Central memory CD4-positive, alpha-beta T cell (primary cell): ENCODE measurements at regions not wholly inside any gene's neighbourhood (a gene's known extent, or its start where the extent isn't known, plus 50 kb on each side); places are given as distances from the start of the nearest gene placed in this dataset.

Experiments
- DNase-seq: peaks from one replicate; pipeline ENCODE4 v3.0.0; 2022

DNA sequence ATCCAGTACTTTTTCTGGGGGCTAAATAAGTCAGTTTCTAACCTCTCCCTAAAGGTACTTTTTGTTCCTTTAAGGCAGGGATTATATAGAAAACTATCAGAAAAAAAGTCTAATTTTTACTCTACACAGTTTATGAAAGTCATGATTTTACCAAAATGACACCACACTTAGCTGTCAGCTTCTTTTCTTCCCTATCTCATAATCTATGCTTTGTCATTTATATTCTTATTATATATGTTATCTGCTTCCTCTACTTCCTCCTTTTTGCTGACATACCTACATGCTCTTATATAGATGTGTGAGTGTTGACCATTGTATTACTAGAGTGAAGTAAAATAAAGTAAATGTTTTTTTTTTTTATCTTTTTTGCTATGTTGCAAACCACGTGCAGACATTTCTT lies 203.9 kb upstream of the CHRM2 start:
- DNase-seq = no peak

DNA sequence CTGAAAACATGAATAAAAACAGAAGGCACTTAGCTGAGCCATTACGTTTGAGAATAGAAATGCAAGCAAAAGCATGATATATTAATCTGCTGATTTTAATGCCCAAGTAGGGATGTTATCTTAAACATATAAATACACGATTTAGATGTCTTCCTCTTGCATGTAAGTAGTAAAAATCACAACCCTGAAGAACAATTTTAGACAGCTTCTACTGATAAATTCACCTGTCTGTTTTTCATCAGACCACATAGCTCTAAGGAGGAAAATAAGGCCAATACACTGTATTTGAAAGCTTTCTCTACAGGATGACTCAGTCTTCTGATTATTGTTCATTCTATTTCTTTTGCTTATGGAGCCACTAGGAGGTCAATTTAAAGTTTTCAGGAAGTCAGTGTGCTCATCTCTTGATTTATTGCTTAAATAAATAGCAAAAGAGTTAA lies 210.9 kb upstream of the CHRM2 start:
- no peak for DNase-seq

- DNase-seq = no peak
Measured at GRCh38 chr7:136656516-136656915, 211.9 kb upstream of the CHRM2 start.

GRCh38 chr7:136655414-136655813 lies 213.0 kb upstream of the CHRM2 start:
- DNase-seq = no peak

DNA sequence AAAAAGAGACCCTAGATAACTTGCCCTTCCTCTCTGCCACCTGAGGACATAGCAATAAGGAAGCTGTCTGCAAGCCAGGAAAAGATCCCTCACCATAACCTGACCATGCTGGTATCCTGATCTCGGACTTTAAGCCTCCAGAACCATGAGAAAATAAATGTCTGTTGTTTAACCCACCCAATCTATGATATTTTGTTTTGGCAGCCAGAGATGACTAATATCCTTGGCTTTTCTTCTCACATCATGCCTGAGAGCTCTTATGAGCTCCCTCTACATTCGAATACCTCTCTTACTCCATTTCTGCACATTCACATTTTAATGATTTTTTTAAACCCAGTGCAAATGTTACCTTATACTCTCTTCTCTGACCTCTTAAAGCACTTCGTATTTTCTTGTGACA lies 214.0 kb upstream of the CHRM2 start:
- no peak for DNase-seq

- DNase-seq = no peak
Measured at GRCh38 chr7:136652635-136653370, 215.6 kb upstream of the CHRM2 start.

- no peak for DNase-seq
Measured at GRCh38 chr7:136640977-136641376, 227.5 kb upstream of the CHRM2 start.

DNA sequence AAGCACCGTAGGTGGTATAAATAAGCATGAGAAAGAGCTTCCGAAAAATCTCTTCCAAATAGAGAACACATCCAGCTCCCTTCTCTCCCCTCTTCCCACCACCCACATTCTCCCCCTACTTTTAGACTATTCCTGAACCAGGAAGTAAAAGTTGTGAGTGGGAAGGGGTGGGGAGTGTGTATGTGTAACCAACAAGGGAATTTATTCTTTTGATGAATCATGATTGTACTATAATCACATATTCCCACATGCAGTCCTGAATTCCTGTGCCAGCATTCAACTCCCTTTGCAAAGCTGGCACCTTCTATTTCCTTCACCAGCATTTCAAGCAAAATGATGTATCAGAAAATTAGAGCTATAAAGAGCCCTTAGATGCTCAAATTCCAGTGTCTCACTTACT lies 230.6 kb upstream of the CHRM2 start:
- no peak for DNase-seq

DNA sequence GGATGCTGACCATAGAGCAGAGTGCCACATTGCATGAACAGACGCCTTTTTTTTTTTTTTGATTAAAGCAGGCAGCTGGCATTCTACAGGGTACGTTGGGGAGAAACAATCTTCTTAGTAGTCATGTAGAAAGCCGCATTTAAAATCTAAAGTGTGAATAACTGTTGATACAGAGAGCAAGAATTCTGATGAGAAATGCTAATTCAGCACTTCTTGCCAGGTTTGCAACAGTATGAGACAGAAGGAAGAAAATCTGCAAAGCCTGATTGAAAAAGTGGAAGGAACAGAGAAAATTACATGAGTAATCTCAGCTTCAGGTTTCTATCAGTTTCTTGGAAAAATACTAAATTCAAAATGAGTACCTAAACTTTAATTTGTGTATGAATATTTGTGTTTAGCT lies 232.7 kb upstream of the CHRM2 start:
- no peak for DNase-seq

DNA sequence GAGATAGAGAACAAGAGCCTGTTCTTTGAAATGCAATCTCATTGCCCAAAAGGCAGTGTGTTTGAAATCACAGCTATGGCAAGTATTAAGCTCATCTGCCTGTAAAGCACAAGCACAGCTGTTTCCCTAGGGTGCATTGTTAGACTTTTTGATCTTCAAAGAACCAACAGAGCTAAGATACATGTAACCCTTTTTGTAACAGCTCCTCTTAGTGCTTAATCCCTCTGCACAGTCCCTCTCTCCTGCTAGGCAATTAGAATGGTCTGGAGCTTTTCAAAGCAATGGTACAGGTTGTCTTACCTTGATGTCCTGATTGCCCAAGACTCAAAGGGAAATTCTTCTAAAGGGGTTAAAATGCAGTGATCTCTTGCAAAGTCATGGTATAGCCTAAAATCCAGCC lies 249.6 kb upstream of the CHRM2 start:
- DNase-seq = no peak

GRCh38 chr7:136617176-136617575 lies 251.3 kb upstream of the CHRM2 start:
- DNase-seq = no peak

DNA sequence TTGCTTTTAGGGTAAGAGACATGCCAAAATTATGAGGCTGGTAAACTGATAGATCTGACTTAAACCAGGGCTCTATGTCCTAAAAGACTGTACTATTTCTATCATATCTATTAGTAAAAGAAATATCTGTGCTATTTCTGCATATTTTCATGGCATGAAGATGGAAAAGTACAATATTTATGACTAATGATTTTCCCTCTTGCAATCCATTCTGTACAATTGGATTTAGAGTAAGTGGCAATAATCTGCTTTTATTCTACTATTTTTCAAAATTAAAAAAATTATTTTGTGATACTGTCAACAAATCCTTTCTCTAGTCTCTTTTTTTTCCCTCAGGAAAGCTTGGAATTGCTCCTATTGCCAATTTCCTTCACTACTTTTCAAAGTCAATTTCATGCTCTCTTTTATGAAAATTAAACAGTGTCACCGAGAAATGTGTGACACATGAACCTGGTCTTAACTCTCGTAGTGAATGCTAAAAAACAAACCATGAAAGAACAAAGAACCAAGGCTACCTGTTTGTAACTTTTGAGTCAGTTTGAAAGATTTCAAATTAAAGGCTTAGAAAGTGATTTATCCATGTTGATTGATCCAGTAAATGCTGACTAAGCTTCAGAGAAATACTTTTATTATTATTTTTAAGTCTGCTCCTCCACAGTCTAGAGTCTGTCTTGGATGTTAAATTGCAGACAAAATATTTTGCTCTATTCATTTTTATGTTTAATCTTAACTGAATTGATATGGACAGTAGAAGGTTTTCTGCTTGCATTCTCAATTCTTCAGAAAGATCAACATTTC lies 262.7 kb upstream of the CHRM2 start:
- DNase-seq = no peak

DNA sequence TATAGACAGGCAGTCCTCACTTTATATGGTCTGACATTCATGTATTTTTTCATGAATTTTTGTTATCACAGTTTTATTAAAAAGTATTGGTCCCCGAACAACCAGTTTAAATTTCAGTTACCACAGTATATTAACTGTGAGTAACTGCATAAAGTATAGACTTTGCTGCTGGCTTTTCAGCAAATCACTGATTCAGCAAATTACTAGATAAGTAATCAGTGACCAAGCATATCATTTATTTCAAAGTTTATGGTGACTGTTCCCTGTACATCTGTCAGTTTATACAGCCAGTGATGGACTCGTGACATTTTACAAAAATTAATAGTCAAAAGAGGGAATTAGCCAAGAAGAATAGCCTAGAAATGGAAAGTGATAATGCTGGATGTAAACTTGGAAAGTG lies 266.7 kb upstream of the CHRM2 start:
- no peak for DNase-seq

GRCh38 chr7:136600475-136600874 lies 268.0 kb upstream of the CHRM2 start:
- DNase-seq = no peak

GRCh38 chr7:136594739-136595144 lies 273.7 kb upstream of the CHRM2 start:
- DNase-seq = no peak

- no peak for DNase-seq
Measured at GRCh38 chr7:136588216-136588615, 280.2 kb upstream of the CHRM2 start.

DNA sequence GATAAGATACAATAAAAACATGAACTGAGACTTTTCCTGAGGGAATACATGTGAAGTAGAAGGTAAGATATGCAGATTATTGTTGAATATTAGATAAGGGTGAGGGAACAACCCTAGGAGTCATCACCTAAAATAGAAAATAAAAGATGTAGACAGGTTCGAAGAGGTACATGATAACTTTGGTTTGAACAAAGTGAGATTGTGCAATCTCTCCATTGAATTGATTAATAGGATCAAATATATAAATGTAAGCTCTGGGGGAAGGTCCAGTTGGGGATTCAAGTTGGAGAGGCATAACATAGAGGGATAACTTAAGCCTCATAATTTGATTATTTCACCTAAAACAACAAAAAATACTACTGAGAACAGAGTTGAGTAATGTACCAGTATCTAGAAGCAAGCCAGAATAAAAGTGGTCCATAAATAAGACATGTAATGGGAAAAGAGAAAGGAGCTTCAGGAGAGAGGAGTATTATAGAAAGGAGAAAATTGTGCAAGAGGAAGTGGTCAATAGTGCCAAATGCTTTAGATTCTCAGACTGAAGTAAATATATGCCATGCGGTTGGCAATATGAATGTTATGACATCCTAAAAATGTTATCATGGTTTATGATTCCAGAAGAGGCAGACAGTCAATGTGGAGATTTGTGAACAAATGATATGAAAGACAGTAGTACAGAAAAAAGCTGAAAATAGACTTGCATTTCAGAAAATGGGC lies 282.3 kb upstream of the CHRM2 start:
- no peak for DNase-seq

GRCh38 chr7:136566491-136566890 lies 302.0 kb upstream of the CHRM2 start:
- no peak for DNase-seq

GRCh38 chr7:136555933-136556332 lies 312.5 kb upstream of the CHRM2 start:
- no peak for DNase-seq

- DNase-seq = no peak
Measured at GRCh38 chr7:136551618-136552017, 316.8 kb upstream of the CHRM2 start.

DNA sequence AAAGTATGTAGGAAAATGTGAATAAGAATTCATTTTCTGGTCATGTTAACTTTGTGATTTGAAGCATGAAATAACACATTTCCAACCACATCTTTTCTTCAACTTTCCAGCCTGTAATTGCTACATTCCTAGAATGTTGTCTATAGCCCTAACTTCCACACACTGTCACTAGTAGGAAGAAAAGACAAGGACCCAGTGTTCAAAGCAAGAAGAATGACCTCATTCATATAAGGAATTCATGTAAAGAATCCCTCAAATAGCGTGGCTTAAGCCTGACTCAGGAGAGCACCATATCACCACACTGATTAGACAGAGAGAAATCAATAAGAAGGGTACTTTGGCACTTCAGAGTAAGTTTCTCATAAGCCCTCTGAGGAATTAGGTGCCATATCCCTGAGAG lies 318.7 kb upstream of the CHRM2 start:
- DNase-seq = no peak

- DNase-seq = no peak
Measured at GRCh38 chr7:136533732-136534131, 334.7 kb upstream of the CHRM2 start.

DNA sequence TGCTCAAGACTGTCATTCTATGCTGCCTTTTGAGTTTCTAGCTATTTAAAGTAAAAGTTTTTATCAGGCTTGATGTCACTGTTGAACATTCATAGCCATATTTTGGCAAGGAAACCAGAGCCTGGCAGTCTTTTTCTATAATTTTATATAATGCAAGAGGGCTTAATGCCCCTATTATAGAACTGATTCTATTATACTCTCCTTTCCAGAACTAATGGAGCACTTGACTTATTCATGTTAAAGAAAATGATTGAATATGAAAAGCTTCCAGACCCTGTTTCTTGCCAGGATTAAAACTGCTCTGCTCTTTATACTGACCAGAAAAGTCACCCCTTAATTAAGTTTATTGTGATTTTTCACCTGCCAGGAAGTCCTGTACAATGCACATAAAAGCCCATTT lies 337.6 kb upstream of the CHRM2 start:
- no peak for DNase-seq

DNA sequence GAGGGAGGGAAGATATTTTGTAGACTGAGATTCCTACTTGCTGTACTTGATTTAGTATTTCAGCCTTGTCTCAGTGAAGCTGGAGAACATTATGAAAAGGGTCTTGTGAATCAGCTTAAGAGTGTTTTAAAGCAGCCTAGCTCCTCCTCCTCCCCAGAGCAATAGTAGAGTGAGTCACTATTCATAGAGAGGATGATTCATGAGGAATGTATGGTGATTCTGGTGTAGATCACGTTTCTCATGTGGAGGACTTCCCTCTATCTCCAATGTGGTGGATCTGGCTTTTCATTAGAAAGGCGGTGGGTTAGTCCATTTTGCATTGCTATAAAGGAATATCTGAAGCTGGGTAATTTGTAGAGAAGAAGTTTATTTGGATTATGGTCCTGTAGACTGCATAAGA lies 340.1 kb upstream of the CHRM2 start:
- no peak for DNase-seq
